WERI-Rb-1 (cell line): ENCODE measurements at regions not wholly inside any gene's neighbourhood (a gene's known extent, or its start where the extent isn't known, plus 50 kb on each side); places are given as distances from the start of the nearest gene placed in this dataset.

Experiments used
- DNase-seq: peaks from one replicate; pipeline ENCODE4 v3.0.0-alpha.2; 2020
- H3K27ac ChIP-seq: fragments of 250-450 bp; sonication (Bioruptor Pico); 2 replicates; pipeline ENCODE4 v1.5.1; 2020; ENCODE audit warnings: mild to moderate bottlenecking, moderate library complexity
- H3K27me3 ChIP-seq: fragments of 250-450 bp; sonication (Bioruptor Pico); 2 replicates; pipeline ENCODE4 v1.5.1; 2021; ENCODE audit warnings: mild to moderate bottlenecking, low read depth, moderate library complexity; ENCODE audit not compliant: insufficient read depth, severe bottlenecking
- H3K36me3 ChIP-seq: fragments of 250-450 bp; sonication (Bioruptor Pico); 2 replicates; pipeline ENCODE4 v1.5.1; 2020; ENCODE audit warnings: mild to moderate bottlenecking, moderate library complexity
- H3K4me3 ChIP-seq: 2 replicates; pipeline ENCODE4 v1.5.1; 2011; ENCODE audit warnings: low read depth, mild to moderate bottlenecking, control low read depth, low read length
- H3K9me3 ChIP-seq: fragments of 250-450 bp; sonication (Bioruptor Pico); 2 replicates; pipeline ENCODE4 v1.5.1; 2021; ENCODE audit warnings: mild to moderate bottlenecking, moderate library complexity; ENCODE audit not compliant: severe bottlenecking
- CTCF ChIP-seq: IDR thresholded peaks from 2 replicates; pipeline ENCODE4 v1.5.1; 2011; ENCODE audit warnings: low read depth, mild to moderate bottlenecking, control low read depth, inconsistent platforms, low read length

GRCh38 chr10:107984149-107984548, 819.6 kb upstream of the SORCS1 start:
- H3K4me3 ChIP-seq: no peak overlapping the region
- DNase-seq: no peak
- H3K27ac ChIP-seq: no peak overlapping the region
- H3K36me3 ChIP-seq: no peaks in the 10 kb centered on the region
- H3K27me3 ChIP-seq: no peaks in the 10 kb centered on the region
- no peaks in the 10 kb centered on the region for H3K9me3 ChIP-seq
- TF ChIP-seq CTCF: no peak

- H3K27me3 ChIP-seq: no peaks in the 10 kb centered on the region
- no peak for TF ChIP-seq CTCF
- peaks cover 3% of the 10 kb centered on the region for H3K9me3 ChIP-seq
- H3K36me3 ChIP-seq: no peaks in the 10 kb centered on the region
- no peak overlapping the region for H3K4me3 ChIP-seq
- H3K27ac ChIP-seq: no peak overlapping the region
- no peak for DNase-seq
Measured at GRCh38 chr10:107978455-107978854, 813.9 kb upstream of the SORCS1 start.

- no peaks in the 10 kb centered on the region for H3K9me3 ChIP-seq
- no peaks in the 10 kb centered on the region for H3K27me3 ChIP-seq
- no peak for TF ChIP-seq CTCF
- no peak for DNase-seq
- no peaks in the 10 kb centered on the region for H3K36me3 ChIP-seq
- H3K27ac ChIP-seq: no peak overlapping the region
- H3K4me3 ChIP-seq: no peak overlapping the region
Measured at GRCh38 chr10:107971973-107972372, 807.5 kb upstream of the SORCS1 start.

GRCh38 chr10:107971411-107971810, 806.9 kb upstream of the SORCS1 start:
- Histone ChIP-seq H3K4me3 (no peak overlapping the region), H3K27ac (no peak overlapping the region), H3K27me3 (no peaks in the 10 kb centered on the region), H3K9me3 (no peaks in the 10 kb centered on the region), H3K36me3 (no peaks in the 10 kb centered on the region)
- DNase-seq: no peak
- TF ChIP-seq CTCF: no peak

GRCh38 chr10:107970512-107970911, 806.0 kb upstream of the SORCS1 start:
- Histone ChIP-seq H3K9me3 (no peaks in the 10 kb centered on the region), H3K27ac (no peak overlapping the region), H3K4me3 (no peak overlapping the region), H3K36me3 (no peaks in the 10 kb centered on the region), H3K27me3 (no peaks in the 10 kb centered on the region)
- no peak for DNase-seq
- no peak for TF ChIP-seq CTCF

- no peak for TF ChIP-seq CTCF
- Histone ChIP-seq H3K36me3 (no peaks in the 10 kb centered on the region), H3K4me3 (no peak overlapping the region), H3K27ac (no peak overlapping the region), H3K27me3 (no peaks in the 10 kb centered on the region), H3K9me3 (no peaks in the 10 kb centered on the region)
- DNase-seq: no peak
Measured at GRCh38 chr10:107969936-107970335, 805.4 kb upstream of the SORCS1 start.
